ENCODE measurements at regions not wholly inside any gene's neighbourhood (a gene's known extent, or its start where the extent isn't known, plus 50 kb on each side); places are given as distances from the start of the nearest gene placed in this dataset.

DNA sequence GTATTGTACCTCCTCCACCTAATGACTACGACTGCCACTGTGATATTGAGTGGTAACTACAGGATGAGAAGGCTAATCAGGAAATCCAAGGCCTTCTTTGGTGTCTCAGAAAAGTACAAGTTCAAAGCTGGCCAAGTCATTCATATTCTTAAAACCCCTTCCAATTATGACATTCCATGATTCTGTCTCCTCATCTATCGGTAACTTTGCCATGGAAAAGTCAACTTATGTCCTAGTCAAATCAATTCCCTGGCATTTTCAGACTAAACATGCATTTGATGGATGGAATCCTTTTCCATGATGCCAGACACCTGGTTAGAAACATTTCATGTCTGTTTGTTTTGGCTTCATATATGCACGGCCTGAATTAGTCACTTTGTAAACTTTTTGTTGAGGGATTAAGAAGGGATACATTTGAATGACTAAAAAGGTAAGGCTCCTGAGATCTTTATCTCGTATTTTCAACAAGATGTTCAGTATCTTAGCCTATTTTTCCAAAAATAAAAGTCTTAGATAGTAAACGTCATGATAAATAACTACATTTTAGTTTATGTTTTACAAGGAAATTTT, 186.5 kb downstream of the NHLRC3 start:
- no peak for DNase-seq
- intact Hi-C loops (cut with DNase I): no loop called here
- ATAC-seq (ENCODE audit: poor library complexity): no peak

GRCh38 chr13:39225860-39226259, 187.6 kb downstream of the NHLRC3 start:
- DNase-seq: no peak
- intact Hi-C loops (cut with DNase I): no loop called here
- peak; percentile 29 for ATAC-seq (ENCODE audit: poor library complexity)

- ATAC-seq (ENCODE audit: poor library complexity) (peak; percentile 87), DNase-seq (no peak)
- intact Hi-C loops (cut with DNase I): no loop called here
Measured at GRCh38 chr13:39226359-39226758, 188.1 kb downstream of the NHLRC3 start.

- DNase-seq: no peak
- intact Hi-C loops (cut with DNase I): no loop called here
- ATAC-seq (ENCODE audit: poor library complexity): no peak
Measured at GRCh38 chr13:39232401-39232980, 194.2 kb downstream of the NHLRC3 start.

GRCh38 chr13:39232999-39233398, 194.7 kb downstream of the NHLRC3 start:
- ATAC-seq (ENCODE audit: poor library complexity): no peak
- no peak for DNase-seq
- intact Hi-C loops (cut with DNase I): no loop called here

DNA sequence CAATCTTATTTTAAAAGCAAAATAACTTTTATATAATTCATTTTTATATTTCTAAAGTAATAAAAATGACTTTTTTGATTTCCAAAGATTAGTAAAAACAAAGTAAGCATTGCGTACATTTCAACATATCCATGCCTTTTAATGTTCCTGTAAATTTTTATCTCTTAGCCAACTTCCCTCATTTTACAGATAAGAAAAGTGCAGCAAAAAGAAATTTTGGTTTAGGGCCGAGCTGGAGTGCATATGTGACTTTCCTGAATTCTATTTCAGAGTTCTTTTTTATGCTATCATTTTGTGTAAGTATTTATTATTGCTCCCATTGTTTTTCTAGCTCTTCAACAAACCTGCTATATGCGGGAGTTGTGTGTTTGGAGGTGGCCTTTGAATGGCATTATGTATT, 195.3 kb downstream of the NHLRC3 start:
- intact Hi-C loops (cut with DNase I): no loop called here
- no peak for DNase-seq
- ATAC-seq (ENCODE audit: poor library complexity): no peak

GRCh38 chr13:39244561-39245230, 206.4 kb downstream of the NHLRC3 start:
- DNase-seq (no peak), ATAC-seq (ENCODE audit: poor library complexity) (no peak)
- intact Hi-C loops (cut with DNase I): no loop called here

DNA sequence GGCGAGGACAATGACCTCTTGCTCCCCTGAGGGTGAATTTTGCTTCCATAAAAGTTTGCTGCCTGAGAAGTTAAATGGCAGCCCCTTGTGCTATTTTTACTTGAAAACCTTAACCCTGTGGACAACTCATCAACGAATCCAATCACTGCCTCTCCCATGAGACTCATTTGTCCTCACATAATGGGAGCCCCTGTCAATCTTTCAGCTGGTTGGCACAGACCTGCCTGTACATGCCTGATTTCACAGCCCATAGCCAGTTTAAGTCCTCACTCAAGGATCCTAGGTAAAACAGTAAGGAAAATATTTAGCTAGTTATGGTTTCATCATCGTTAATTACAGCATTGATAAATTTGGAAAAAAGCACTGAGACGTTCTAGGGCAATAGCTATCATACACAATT, 207.4 kb downstream of the NHLRC3 start:
- intact Hi-C loops (cut with DNase I): no loop called here
- DNase-seq (no peak), ATAC-seq (ENCODE audit: poor library complexity) (no peak)

- DNase-seq (no peak), ATAC-seq (ENCODE audit: poor library complexity) (peak; percentile 26)
- intact Hi-C loops (cut with DNase I): no loop called here
Measured at GRCh38 chr13:39249982-39250381, 211.7 kb downstream of the NHLRC3 start.

GRCh38 chr13:39250440-39250839, 212.2 kb downstream of the NHLRC3 start:
- DNase-seq (no peak), ATAC-seq (ENCODE audit: poor library complexity) (peak; percentile 58)
- intact Hi-C loops (cut with DNase I): no loop called here

- intact Hi-C loops (cut with DNase I): no loop called here
- ATAC-seq (ENCODE audit: poor library complexity): no peak
- DNase-seq: no peak
Measured at GRCh38 chr13:39251340-39251739, 213.1 kb downstream of the NHLRC3 start.

DNA sequence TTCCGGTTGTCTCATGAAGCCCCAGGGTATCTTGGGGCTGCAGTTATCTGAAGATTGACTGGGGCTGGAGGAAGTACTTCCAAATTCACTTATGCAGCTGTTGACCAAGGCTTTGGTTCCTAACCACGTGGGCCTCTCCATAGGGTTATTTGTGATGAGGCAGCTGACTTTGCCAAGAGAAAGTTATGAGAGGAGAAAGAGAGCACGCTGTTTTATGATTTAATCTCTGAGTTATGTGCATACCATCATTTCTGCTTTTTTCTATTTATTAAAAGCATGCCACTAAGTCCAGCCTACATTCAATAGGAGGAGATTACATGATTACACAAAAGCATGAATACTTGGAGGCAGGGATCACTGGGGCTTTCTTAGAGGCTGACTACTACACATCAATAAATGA, 215.5 kb downstream of the NHLRC3 start:
- ATAC-seq (ENCODE audit: poor library complexity): no peak
- no peak for DNase-seq
- intact Hi-C loops (cut with DNase I): no loop called here

DNA sequence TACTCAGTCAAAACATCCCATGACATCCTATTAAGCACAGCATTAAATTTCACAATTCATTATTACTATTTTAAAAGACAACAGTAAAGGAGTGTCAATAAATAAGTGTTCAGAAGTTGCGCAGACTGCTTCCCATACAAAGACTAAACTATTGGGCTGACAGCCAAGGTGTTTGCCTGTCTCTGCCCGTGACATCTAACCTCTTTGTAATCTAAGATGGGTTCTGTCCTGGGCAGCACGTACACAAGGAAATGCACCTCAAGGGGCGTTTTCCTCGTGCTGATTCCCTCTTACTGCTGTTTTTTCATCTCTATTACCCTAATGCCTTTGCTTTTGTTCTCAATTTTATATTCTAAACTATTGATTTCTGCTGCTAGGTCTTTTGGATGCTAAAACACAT, 216.3 kb downstream of the NHLRC3 start:
- ATAC-seq (ENCODE audit: poor library complexity) (no peak), DNase-seq (no peak)
- intact Hi-C loops (cut with DNase I): no loop called here

GRCh38 chr13:39257642-39258041, 219.4 kb downstream of the NHLRC3 start:
- intact Hi-C loops (cut with DNase I): no loop called here
- DNase-seq (no peak), ATAC-seq (ENCODE audit: poor library complexity) (peak; percentile 88)

GRCh38 chr13:39259371-39260140, 221.3 kb downstream of the NHLRC3 start:
- ATAC-seq (ENCODE audit: poor library complexity) (no peak), DNase-seq (no peak)
- intact Hi-C loops (cut with DNase I): loop anchor here (5.0 to 10.0 kb wide), 2 partner anchors 195 to 353 kb away; no protein-coding TSS in a partner anchor

DNA sequence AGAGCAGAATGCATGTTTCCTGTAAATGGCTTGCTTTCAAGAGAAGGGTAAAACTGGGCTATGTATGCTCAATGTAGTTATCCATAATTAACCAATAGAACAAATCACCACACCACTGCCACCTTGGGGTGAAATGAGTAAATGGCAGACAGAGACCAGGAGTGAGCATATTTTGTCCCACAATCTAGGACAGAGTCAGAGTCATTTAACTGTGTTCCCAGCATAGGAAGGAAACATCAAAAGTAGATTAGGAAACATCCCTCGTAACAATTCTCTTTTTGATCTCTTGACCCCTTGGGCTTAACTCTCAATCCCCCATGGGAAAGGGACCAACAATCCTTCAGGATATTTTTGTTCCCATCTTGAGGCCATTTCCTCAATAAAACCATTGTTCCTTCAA, 224.8 kb downstream of the NHLRC3 start:
- intact Hi-C loops (cut with DNase I): loop anchor here (2.0 to 10.0 kb wide), 3 partner anchors 118 to 349 kb away; no protein-coding TSS in a partner anchor
- ATAC-seq (ENCODE audit: poor library complexity): peak; percentile 84
- no peak for DNase-seq

DNA sequence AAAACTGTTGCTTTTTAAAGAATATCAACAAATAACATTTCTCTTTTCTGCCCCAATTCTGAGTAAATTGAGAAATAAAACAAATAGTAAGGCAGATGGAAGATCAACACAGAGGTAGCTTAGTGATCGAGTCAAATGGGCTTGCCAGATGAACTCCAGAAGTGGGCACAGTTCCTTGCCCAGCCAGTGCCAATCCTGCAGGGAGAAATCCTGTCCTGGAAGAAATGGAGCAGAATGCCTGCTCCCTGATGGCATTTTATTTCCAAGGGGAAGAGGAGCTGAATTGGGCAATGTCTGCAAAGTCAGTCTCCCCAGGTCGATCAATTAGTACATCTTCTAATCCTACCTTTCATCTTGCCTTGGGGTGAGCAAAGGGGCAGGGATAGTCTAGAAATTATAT, 225.3 kb downstream of the NHLRC3 start:
- intact Hi-C loops (cut with DNase I): loop anchor here (2.0 to 10.0 kb wide), 3 partner anchors 119 to 349 kb away; no protein-coding TSS in a partner anchor
- ATAC-seq (ENCODE audit: poor library complexity): no peak
- DNase-seq: no peak

DNA sequence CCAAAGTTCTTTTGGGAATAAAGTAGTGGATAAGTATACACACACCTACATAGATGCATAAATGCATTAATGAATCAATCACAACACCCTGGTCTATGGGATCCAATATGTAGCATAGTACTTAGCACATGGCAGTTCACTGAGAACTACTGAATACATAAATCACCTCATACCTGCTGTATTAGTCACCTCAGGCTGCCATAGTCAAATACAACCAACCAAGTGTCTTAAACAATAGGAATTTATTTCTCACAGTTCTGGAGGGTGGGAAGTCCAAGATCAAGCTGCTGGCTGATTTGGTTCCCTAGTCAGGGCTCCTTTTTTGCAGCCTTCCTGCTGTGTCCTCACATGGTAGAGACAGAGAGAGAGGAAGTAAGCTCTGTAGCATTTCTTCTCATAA, 228.2 kb downstream of the NHLRC3 start:
- intact Hi-C loops (cut with DNase I): loop anchor here (10.0 kb wide), 1 partner anchor 202 kb away; no protein-coding TSS in a partner anchor
- DNase-seq (no peak), ATAC-seq (ENCODE audit: poor library complexity) (no peak)

DNA sequence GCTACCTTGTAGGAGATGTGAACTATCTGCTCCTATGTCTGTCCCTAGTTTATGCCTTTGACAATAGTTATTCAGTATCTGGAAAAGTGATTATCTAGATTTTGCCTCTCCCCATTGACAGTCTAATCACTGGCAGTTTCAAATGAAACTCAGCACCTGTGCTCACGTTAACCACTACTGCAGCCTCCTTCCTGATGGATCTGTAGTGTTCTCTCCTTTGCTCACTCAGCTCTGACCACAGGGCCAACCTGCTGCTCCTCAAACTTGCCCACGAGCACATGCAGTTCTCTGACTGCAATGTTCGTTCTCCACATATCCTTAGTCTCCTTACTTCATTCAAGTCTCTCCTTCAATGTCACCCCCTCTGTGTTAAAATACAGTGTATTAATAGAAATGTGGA, 230.1 kb downstream of the NHLRC3 start:
- no peak for DNase-seq
- intact Hi-C loops (cut with DNase I): loop anchor here (10.0 kb wide), 1 partner anchor 204 kb away; no protein-coding TSS in a partner anchor
- no peak for ATAC-seq (ENCODE audit: poor library complexity)
